ENCODE measurements at regions not wholly inside any gene's neighbourhood (a gene's known extent, or its start where the extent isn't known, plus 50 kb on each side); places are given as distances from the start of the nearest gene placed in this dataset.

DNA sequence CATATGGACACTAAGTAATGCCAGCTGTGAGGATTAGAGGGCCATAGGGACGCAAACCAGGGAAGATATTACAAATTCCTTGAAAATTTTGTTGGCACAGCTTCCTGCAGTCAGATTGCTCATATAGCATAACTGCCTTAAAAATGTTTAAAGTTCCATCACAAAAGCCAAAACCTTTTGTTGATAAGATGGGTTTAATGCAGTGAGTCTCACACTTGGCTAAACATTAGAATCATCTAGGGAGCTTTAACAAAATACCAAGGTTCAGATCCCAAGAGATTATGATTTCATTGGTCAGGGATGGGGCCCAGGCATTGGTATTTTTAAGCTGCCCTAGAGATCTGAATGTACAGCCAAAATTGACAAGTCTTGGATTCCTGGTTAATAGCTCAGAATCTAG, 376.5 kb upstream of the MAD2L1 start:
- TF ChIP-seq, protein P1, sequence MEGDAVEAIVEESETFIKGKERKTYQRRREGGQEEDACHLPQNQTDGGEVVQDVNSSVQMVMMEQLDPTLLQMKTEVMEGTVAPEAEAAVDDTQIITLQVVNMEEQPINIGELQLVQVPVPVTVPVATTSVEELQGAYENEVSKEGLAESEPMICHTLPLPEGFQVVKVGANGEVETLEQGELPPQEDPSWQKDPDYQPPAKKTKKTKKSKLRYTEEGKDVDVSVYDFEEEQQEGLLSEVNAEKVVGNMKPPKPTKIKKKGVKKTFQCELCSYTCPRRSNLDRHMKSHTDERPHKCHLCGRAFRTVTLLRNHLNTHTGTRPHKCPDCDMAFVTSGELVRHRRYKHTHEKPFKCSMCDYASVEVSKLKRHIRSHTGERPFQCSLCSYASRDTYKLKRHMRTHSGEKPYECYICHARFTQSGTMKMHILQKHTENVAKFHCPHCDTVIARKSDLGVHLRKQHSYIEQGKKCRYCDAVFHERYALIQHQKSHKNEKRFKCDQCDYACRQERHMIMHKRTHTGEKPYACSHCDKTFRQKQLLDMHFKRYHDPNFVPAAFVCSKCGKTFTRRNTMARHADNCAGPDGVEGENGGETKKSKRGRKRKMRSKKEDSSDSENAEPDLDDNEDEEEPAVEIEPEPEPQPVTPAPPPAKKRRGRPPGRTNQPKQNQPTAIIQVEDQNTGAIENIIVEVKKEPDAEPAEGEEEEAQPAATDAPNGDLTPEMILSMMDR (conservative IDR thresholded peaks at IDR 0.05 in 1 of 2, IDR thresholded peaks at IDR 0.05 in 1 of 2; ENCODE audit: extremely low read depth in 1 of 2, insufficient read depth in 1 of 2, low read depth in 1 of 2, low read length in 2 of 2), result no peak
- no peak for TF ChIP-seq EZH2 (IDR thresholded peaks at IDR 0.05; ENCODE audit: borderline replicate concordance, low read length)
